K562 (cell line): ENCODE measurements at regions not wholly inside any gene's neighbourhood (a gene's known extent, or its start where the extent isn't known, plus 50 kb on each side); places are given as distances from the start of the nearest gene placed in this dataset.

ENCODE experiments used
- BHLHE40 ChIP-seq: IDR thresholded peaks from 2 replicates; pipeline ENCODE4 v1.6.1; 2011; ENCODE audit warnings: low read length, improper control_type of control experiment
- CEBPB ChIP-seq: fragments of 450-650 bp; IDR thresholded peaks from 2 replicates; pipeline ENCODE4 v1.6.1; 2016; ENCODE audit warnings: missing genetic modification characterization, missing compliant biosample characterization
- MTF1 ChIP-seq: fragments of 250-450 bp; sonication (Bioruptor Pico); IDR thresholded peaks from 2 replicates; pipeline ENCODE4 v1.9.0; 2021; ENCODE audit warnings: moderate library complexity, mild to moderate bottlenecking, inconsistent platforms, borderline replicate concordance
- NR2C2 ChIP-seq, 2 experiments: fragments of 200-800 bp in 1 of 2; sonication (Bioruptor generic) in 1 of 2; sonication (generic) in 1 of 2; formaldehyde crosslinking in 1 of 2; IDR thresholded peaks; 2 replicates each; pipeline versions ENCODE4 v1.6.1 to v1.8.0; 2016 to 2022; ENCODE audit warnings: mild to moderate bottlenecking in 1 of 2, missing compliant biosample characterization in 1 of 2, missing genetic modification characterization in 1 of 2, missing genetic modification reagents in 1 of 2
- PRPF4 ChIP-seq: fragments of 200-400 bp; formaldehyde crosslinking; IDR thresholded peaks from one replicate; pipeline ENCODE4 v1.6.1; 2017; ENCODE audit warnings: low read length, low read depth, mild to moderate bottlenecking; ENCODE audit not compliant: insufficient read depth, poor library complexity, severe bottlenecking
- RCOR1 ChIP-seq, 2 experiments: IDR thresholded peaks; 2 replicates each; pipeline ENCODE4 v1.6.1; 2012; ENCODE audit warnings: low read depth in 2 of 2, low read length in 2 of 2, borderline replicate concordance in 1 of 2, improper control_type of control experiment in 1 of 2
- TBP ChIP-seq: optimal IDR thresholded peaks from 2 replicates; pipeline ENCODE3; 2011; ENCODE audit warnings: low read depth, low read length, improper control_type of control experiment
- ZFP91 ChIP-seq: sonication (generic); formaldehyde crosslinking; IDR thresholded peaks from 2 replicates; pipeline ENCODE4 v1.8.0; 2022; ENCODE audit warnings: mild to moderate bottlenecking, missing genetic modification reagents
- TF ChIP-seq, protein P1 (sequence below): sonication (generic); formaldehyde crosslinking; IDR thresholded peaks from 2 replicates; pipeline ENCODE4 v1.8.0; 2023; ENCODE audit warnings: mild to moderate bottlenecking, missing genetic modification reagents
- TF ChIP-seq, protein P2 (sequence below): fragments of 250-450 bp; sonication (Bioruptor Pico); IDR thresholded peaks from 2 replicates; pipeline ENCODE4 v1.5.0; 2021
- TF ChIP-seq, protein P3 (sequence below), 3 experiments: IDR thresholded peaks in 2 of 3; conservative IDR thresholded peaks in 1 of 3; 2 replicates each; pipeline ENCODE4 v1.5.1; 2011 to 2012; ENCODE audit warnings: low read length in 3 of 3, mild to moderate bottlenecking in 3 of 3, control low read depth in 2 of 3, improper control_type of control experiment in 1 of 3, inconsistent platforms in 1 of 3, low read depth in 1 of 3, mixed read lengths in 1 of 3, moderate library complexity in 1 of 3; ENCODE audit not compliant: insufficient read depth in 2 of 3

GRCh38 chr4:143025081-143025704, 159.5 kb upstream of the USP38 start:
- TF ChIP-seq, protein P1, sequence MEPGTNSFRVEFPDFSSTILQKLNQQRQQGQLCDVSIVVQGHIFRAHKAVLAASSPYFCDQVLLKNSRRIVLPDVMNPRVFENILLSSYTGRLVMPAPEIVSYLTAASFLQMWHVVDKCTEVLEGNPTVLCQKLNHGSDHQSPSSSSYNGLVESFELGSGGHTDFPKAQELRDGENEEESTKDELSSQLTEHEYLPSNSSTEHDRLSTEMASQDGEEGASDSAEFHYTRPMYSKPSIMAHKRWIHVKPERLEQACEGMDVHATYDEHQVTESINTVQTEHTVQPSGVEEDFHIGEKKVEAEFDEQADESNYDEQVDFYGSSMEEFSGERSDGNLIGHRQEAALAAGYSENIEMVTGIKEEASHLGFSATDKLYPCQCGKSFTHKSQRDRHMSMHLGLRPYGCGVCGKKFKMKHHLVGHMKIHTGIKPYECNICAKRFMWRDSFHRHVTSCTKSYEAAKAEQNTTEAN (CRISPR knock-in tag): no peak
- TF ChIP-seq NR2C2 (CRISPR knock-in tag; IDR thresholded peaks at IDR 0.05) (no peak), NR2C2 (tag; IDR thresholded peaks at IDR 0.05) (no peak), TBP (no peak), ZFP91 (no peak), CEBPB (tag) (no peak), RCOR1 (IDR thresholded peaks at IDR 0.05; ENCODE audit: borderline replicate concordance in 1 of 2, low read depth in 2 of 2, low read length in 2 of 2) (no peak), BHLHE40 (no peak), MTF1 (CRISPR knock-in tag) (no peak), PRPF4 (no peak)
- TF ChIP-seq, protein P2, sequence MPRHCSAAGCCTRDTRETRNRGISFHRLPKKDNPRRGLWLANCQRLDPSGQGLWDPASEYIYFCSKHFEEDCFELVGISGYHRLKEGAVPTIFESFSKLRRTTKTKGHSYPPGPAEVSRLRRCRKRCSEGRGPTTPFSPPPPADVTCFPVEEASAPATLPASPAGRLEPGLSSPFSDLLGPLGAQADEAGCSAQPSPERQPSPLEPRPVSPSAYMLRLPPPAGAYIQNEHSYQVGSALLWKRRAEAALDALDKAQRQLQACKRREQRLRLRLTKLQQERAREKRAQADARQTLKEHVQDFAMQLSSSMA (CRISPR knock-in tag): no peak
- TF ChIP-seq, protein P3, sequence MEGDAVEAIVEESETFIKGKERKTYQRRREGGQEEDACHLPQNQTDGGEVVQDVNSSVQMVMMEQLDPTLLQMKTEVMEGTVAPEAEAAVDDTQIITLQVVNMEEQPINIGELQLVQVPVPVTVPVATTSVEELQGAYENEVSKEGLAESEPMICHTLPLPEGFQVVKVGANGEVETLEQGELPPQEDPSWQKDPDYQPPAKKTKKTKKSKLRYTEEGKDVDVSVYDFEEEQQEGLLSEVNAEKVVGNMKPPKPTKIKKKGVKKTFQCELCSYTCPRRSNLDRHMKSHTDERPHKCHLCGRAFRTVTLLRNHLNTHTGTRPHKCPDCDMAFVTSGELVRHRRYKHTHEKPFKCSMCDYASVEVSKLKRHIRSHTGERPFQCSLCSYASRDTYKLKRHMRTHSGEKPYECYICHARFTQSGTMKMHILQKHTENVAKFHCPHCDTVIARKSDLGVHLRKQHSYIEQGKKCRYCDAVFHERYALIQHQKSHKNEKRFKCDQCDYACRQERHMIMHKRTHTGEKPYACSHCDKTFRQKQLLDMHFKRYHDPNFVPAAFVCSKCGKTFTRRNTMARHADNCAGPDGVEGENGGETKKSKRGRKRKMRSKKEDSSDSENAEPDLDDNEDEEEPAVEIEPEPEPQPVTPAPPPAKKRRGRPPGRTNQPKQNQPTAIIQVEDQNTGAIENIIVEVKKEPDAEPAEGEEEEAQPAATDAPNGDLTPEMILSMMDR (IDR thresholded peaks at IDR 0.05 in 2 of 3, conservative IDR thresholded peaks at IDR 0.05 in 1 of 3; ENCODE audit: insufficient read depth in 2 of 3, low read depth in 1 of 3, low read length in 3 of 3): peak in 1 of 3 experiments; percentile 19; a peak in 1 of 6 replicates
